GM12878 (cell line): ENCODE measurements at regions not wholly inside any gene's neighbourhood (a gene's known extent, or its start where the extent isn't known, plus 50 kb on each side); places are given as distances from the start of the nearest gene placed in this dataset.

Experiments used
- ATAC-seq: fragments of 200-7000 bp; cut with Tn5 transposase; 3 replicates; pipeline ENCODE4 v1.9.1; 2020; ENCODE audit warnings: mild to moderate bottlenecking, moderate library complexity
- BruUV-seq: library from RNA; stranded (reverse); fragments of 400-500 nt; replicated peaks from 2 replicates; lab custom pipeline; 2021; lab: Mats Ljungman, UMichigan
- CTCF ChIA-PET: fragments of 300-600 bp; sonication (Branson Sonifier 250); formaldehyde crosslinking; extraction: SDS; loops from one replicate; lab custom pipeline; 2021; ENCODE audit warnings: inconsistent platforms; lab: Yijun Ruan, JAX
- POLR2A ChIA-PET: fragments of 350-600 bp; formaldehyde crosslinking; extraction: SDS; loops from one replicate; lab custom pipeline; 2021; ENCODE audit warnings: inconsistent platforms; lab: Charles Lee
- RAD21 ChIA-PET: fragments of 300-600 bp; sonication (Branson Sonifier 250); formaldehyde crosslinking; loops from one replicate; lab custom pipeline; 2023; ENCODE audit warnings: antibody characterized with exemption; ENCODE audit not compliant: unreplicated experiment; lab: Charles Lee
- SMC1A ChIA-PET: fragments of 300-600 bp; sonication (Branson Sonifier 250); formaldehyde crosslinking; loops from one replicate; lab custom pipeline; 2023; ENCODE audit not compliant: unreplicated experiment, uncharacterized antibody; lab: Charles Lee
- DNase-seq: peaks from one replicate; pipeline ENCODE4 v3.0.0-alpha.2; 2011; ENCODE audit warnings: low read depth, low spot score
- FAIRE-seq: peaks from 3 replicates; lab custom pipeline; 2011; peaks lifted over from hg19 to GRCh38; lab: Jason Lieb, UNC
- H2AFZ ChIP-seq: 2 replicates; pipeline ENCODE4 v1.6.0; 2011; ENCODE audit warnings: low read depth, low read length, control low read depth; ENCODE audit not compliant: control insufficient read depth
- H3K27ac ChIP-seq: 2 replicates; pipeline ENCODE4 v1.5.1; 2011; ENCODE audit warnings: control low read depth; ENCODE audit not compliant: control insufficient read depth, insufficient read depth
- H3K27me3 ChIP-seq, 2 experiments: replicated peaks in 1 of 2; 2 replicates each; pipeline versions ENCODE4 v1.6.0 to v1.6.1; 2011; ENCODE audit warnings: low read length in 1 of 2; ENCODE audit not compliant: control insufficient read depth in 2 of 2, insufficient read depth in 2 of 2
- H3K36me3 ChIP-seq, 2 experiments: 2 replicates each; pipeline ENCODE4 v1.5.1; 2011; ENCODE audit warnings: low read length in 1 of 2; ENCODE audit not compliant: control insufficient read depth in 2 of 2, insufficient read depth in 2 of 2
- H3K4me1 ChIP-seq: 2 replicates; pipeline ENCODE4 v1.6.1; 2011; ENCODE audit warnings: mild to moderate bottlenecking, low read length, moderate library complexity, mixed read lengths; ENCODE audit not compliant: control insufficient read depth, insufficient read depth
- H3K4me2 ChIP-seq: 2 replicates; pipeline ENCODE4 v1.6.0; 2011; ENCODE audit warnings: control low read depth; ENCODE audit not compliant: control insufficient read depth, insufficient read depth
- H3K4me3 ChIP-seq: fragments of 200-600 bp; sonication (generic); 2 replicates; pipeline ENCODE4 v1.5.1; 2016
- H3K79me2 ChIP-seq: 2 replicates; pipeline ENCODE4 v1.6.0; 2011; ENCODE audit warnings: low read length; ENCODE audit not compliant: control insufficient read depth, insufficient read depth
- H3K9ac ChIP-seq: 2 replicates; pipeline ENCODE4 v1.8.0; 2011; ENCODE audit warnings: low read length, control low read depth, mixed read lengths; ENCODE audit not compliant: control insufficient read depth, insufficient read depth
- H3K9me3 ChIP-seq: replicated peaks from 3 replicates; pipeline ENCODE4 v1.5.1; 2011; ENCODE audit warnings: mild to moderate bottlenecking, low read length; ENCODE audit not compliant: control insufficient read depth, insufficient read depth
- H4K20me1 ChIP-seq: 2 replicates; pipeline ENCODE4 v1.6.0; 2011; ENCODE audit not compliant: control insufficient read depth, insufficient read depth
- BMI1 ChIP-seq: fragments of 450-650 bp; IDR thresholded peaks from 2 replicates; pipeline ENCODE4 v1.6.1; 2016; ENCODE audit warnings: mild to moderate bottlenecking, moderate library complexity, borderline replicate concordance
- CBX5 ChIP-seq: sonication (generic); IDR thresholded peaks from 2 replicates; pipeline ENCODE4 v1.6.1; 2016; ENCODE audit warnings: low read depth, moderate library complexity, mild to moderate bottlenecking, inconsistent platforms
- KAT2A ChIP-seq: conservative IDR thresholded peaks from 2 replicates; pipeline ENCODE4 v1.6.1; 2011; ENCODE audit warnings: low read depth, low read length; ENCODE audit not compliant: control insufficient read depth
- REST ChIP-seq: IDR thresholded peaks from 2 replicates; pipeline ENCODE4 v1.6.1; 2012; ENCODE audit warnings: mild to moderate bottlenecking, low read depth, low read length
- whole genome bisulfite sequencing: methylation state at CpG from one replicate; pipeline ENCODE4 v1.1.6; 2016; ENCODE audit warnings: low lambda C conversion rate; ENCODE audit not compliant: insufficient replicate concordance, insufficient coverage; ENCODE audit errors: missing lambda C conversion rate; 5-methylcytosine and 5-hydroxymethylcytosine counted together
- in situ Hi-C: fragments of 300-500 bp; cut with MboI; formaldehyde crosslinking; loops from 9 replicates; pipeline ENCODE4 v1.14.3; 2018; ENCODE audit warnings: mixed read lengths
- intact Hi-C: fragments of 100-400 bp; cut with micrococcal nuclease; formaldehyde crosslinking; loops from one replicate; pipeline ENCODE4 v1.14.2; 2022; ENCODE audit not compliant: unreplicated experiment
- TF ChIP-seq, protein P1 (sequence below): fragments of 450-650 bp; formaldehyde crosslinking; IDR thresholded peaks from 2 replicates; pipeline ENCODE4 v1.5.0; 2022; ENCODE audit warnings: mild to moderate bottlenecking, missing genetic modification characterization

- in situ Hi-C loops (no loop called here), intact Hi-C loops (no loop called here)
- no peaks in the 10 kb centered on the region for H3K27me3 ChIP-seq
- no peaks in the 10 kb centered on the region for H3K79me2 ChIP-seq
- DNase-seq = no peak
- H3K36me3 ChIP-seq = no peaks in the 10 kb centered on the region
- H2AFZ ChIP-seq = no peak overlapping the region
- ChIA-PET SMC1A (interaction anchor here (0.7 kb wide), 1 partner anchor 77 kb away, joined by 3 read pairs; no protein-coding TSS in a partner anchor), RAD21 (no interaction called here), CTCF (no interaction called here), POLR2A (no interaction called here)
- no TSS peak for BruUV-seq
- no peak overlapping the region for H3K4me2 ChIP-seq
- H3K27ac ChIP-seq = no peak overlapping the region
- no peak overlapping the region for H3K4me3 ChIP-seq
- H4K20me1 ChIP-seq = no peaks in the 10 kb centered on the region
- peak; percentile 61; the same call in 1 of the 2 replicates for TF ChIP-seq REST
- TF ChIP-seq BMI1 = no peak
- no peaks in the 10 kb centered on the region for H3K9me3 ChIP-seq
- H3K9ac ChIP-seq = no peak overlapping the region
- no peaks in the 10 kb centered on the region for H3K4me1 ChIP-seq
- 24% methylated on average over 3 of the region's 3 CpGs for WGBS
- no peak for FAIRE-seq
- no peak for ATAC-seq
Measured at GRCh38 chr6:78530208-78530607, 337.1 kb upstream of the IRAK1BP1 start.

DNA sequence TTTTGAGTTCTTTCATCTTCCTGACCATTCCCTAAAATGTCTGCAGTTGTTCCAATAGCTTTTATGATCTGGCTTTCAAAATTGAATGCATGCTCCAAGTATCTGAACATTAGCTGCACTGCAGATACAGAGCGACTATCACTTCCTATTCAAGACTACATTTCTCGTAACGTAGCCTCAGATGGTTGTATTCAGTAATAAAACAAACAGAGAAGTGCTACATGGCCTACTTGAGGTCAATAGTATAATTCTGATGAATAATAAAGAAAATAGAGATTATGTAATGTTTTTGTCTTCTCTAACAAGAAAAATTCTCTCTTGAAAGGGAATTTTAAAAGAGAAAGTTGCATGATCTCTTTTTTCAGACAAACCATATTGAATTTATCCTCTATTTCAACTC is 333.9 kb upstream of the IRAK1BP1 start:
- Histone ChIP-seq H3K9ac (no peak overlapping the region), H3K4me2 (no peak overlapping the region), H3K4me1 (no peaks in the 10 kb centered on the region), H2AFZ (no peak overlapping the region), H3K27ac (no peak overlapping the region), H3K27me3 (no peaks in the 10 kb centered on the region), H4K20me1 (no peaks in the 10 kb centered on the region), H3K79me2 (no peaks in the 10 kb centered on the region), H3K9me3 (no peaks in the 10 kb centered on the region), H3K4me3 (no peak overlapping the region), H3K36me3 (no peaks in the 10 kb centered on the region)
- WGBS = 23% methylated on average over 3 of the region's 3 CpGs
- no peak for FAIRE-seq
- ChIA-PET POLR2A (no interaction called here), SMC1A (interaction anchor here (0.9 kb wide), 1 partner anchor 41 kb away, joined by 3 read pairs; no protein-coding TSS in a partner anchor), RAD21 (interaction anchor here (0.9 kb wide), 1 partner anchor 19 kb away, joined by 3 read pairs; no protein-coding TSS in a partner anchor), CTCF (interaction anchor here (1.0 kb wide), 1 partner anchor 11 kb away, joined by 3 read pairs; no protein-coding TSS in a partner anchor)
- in situ Hi-C loops = no loop called here
- BruUV-seq = no TSS peak
- no peak for DNase-seq
- intact Hi-C loops = no loop called here
- ATAC-seq = no peak
- TF ChIP-seq KAT2A (no peak), REST (no peak), CBX5 (no peak)
- TF ChIP-seq, protein P1, sequence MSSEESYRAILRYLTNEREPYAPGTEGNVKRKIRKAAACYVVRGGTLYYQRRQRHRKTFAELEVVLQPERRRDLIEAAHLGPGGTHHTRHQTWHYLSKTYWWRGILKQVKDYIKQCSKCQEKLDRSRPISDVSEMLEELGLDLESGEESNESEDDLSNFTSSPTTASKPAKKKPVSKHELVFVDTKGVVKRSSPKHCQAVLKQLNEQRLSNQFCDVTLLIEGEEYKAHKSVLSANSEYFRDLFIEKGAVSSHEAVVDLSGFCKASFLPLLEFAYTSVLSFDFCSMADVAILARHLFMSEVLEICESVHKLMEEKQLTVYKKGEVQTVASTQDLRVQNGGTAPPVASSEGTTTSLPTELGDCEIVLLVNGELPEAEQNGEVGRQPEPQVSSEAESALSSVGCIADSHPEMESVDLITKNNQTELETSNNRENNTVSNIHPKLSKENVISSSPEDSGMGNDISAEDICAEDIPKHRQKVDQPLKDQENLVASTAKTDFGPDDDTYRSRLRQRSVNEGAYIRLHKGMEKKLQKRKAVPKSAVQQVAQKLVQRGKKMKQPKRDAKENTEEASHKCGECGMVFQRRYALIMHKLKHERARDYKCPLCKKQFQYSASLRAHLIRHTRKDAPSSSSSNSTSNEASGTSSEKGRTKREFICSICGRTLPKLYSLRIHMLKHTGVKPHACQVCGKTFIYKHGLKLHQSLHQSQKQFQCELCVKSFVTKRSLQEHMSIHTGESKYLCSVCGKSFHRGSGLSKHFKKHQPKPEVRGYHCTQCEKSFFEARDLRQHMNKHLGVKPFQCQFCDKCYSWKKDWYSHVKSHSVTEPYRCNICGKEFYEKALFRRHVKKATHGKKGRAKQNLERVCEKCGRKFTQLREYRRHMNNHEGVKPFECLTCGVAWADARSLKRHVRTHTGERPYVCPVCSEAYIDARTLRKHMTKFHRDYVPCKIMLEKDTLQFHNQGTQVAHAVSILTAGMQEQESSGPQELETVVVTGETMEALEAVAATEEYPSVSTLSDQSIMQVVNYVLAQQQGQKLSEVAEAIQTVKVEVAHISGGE (CRISPR knock-in tag) = no peak
